ENCODE measurements at regions not wholly inside any gene's neighbourhood (a gene's known extent, or its start where the extent isn't known, plus 50 kb on each side); places are given as distances from the start of the nearest gene placed in this dataset.

DNA sequence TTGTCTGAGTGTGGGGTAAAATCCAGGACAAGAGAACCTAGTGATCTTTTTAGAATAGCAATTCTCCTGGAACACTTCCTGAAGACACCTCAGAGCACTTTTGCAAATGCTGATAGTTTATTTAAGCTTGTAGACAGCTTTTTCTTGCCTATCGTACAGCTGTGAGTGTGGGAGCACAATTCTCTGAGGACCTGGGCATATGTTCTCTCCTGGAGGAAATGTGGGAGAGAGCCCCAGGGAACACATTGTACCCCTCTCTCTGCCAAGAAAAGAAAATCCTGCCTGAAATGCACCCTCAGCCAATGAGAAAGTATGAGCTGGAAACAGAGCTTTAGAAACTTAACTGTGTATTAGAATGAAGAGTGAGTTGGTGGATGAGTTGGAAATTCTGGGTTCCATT, 308.3 kb upstream of the SEMA6D start:
- no peak overlapping the region for H3K27ac ChIP-seq
- FAIRE-seq = no peak
- no peaks in the 10 kb centered on the region for H3K9me3 ChIP-seq
- H3K4me3 ChIP-seq = no peak overlapping the region
- no peak for ATAC-seq
- ChIA-PET POLR2A (no interaction called here), CTCF (interaction anchor here (1.5 kb wide), 1 partner anchor 10 kb away, joined by 3 read pairs; no protein-coding TSS in a partner anchor)
- TF ChIP-seq NFE2L2 (conservative IDR thresholded peaks at IDR 0.05; ENCODE audit: low read length) (no peak), CHD4 (IDR thresholded peaks at IDR 0.05; ENCODE audit: borderline replicate concordance) (no peak), JUN (IDR thresholded peaks at IDR 0.05) (no peak), CEBPB (IDR thresholded peaks at IDR 0.05) (no peak), HOXB5 (CRISPR knock-in tag; IDR thresholded peaks at IDR 0.05) (no peak), ZSCAN20 (CRISPR knock-in tag; IDR thresholded peaks at IDR 0.05) (no peak), POLR2AphosphoS2 (conservative IDR thresholded peaks at IDR 0.05; ENCODE audit: low read length) (no peak), TFCP2L1 (CRISPR knock-in tag; IDR thresholded peaks at IDR 0.05) (no peak), TP53 (CRISPR knock-in tag; IDR thresholded peaks at IDR 0.05) (no peak), KDM5A (IDR thresholded peaks at IDR 0.05) (no peak), POLR2A (IDR thresholded peaks at IDR 0.05; ENCODE audit: low read length) (no peak), ZC3H11A (IDR thresholded peaks at IDR 0.05) (no peak)
- TF ChIP-seq, protein P1, sequence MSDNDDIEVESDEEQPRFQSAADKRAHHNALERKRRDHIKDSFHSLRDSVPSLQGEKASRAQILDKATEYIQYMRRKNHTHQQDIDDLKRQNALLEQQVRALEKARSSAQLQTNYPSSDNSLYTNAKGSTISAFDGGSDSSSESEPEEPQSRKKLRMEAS (IDR thresholded peaks at IDR 0.05) = no peak
- no peaks in the 10 kb centered on the region for H3K4me1 ChIP-seq
- 9% methylated on average over 1 of the region's 1 CpG for WGBS (ENCODE audit: missing lambda C conversion rate)
- no peak overlapping the region for H3K4me2 ChIP-seq
- DNase-seq (ENCODE audit: low read depth in 1 of 2, low spot score in 1 of 2) = no peak

DNA sequence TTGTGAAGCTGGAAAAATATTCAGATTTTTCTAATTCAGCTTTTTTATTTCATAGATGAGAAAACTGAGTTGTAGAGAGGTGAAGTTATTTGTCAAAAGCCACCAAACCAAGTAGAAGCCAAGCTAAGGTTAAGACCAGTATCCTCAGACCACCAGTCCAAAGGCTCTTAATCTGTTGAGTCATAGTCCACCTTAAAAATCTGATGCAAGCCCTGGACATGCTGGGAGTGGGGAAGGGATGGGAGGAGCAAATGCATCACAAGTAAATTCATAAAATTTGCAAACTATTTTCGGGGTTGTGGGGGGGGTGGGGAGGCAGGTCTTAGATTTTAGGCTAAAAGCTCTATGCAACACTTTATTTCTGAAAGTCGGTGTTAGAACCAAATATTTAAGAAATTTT, 307.7 kb upstream of the SEMA6D start:
- ChIA-PET CTCF (interaction anchor here (1.5 kb wide), 1 partner anchor 9 kb away, joined by 3 read pairs; no protein-coding TSS in a partner anchor), POLR2A (no interaction called here)
- ATAC-seq (no peak), FAIRE-seq (no peak), DNase-seq (ENCODE audit: low read depth in 1 of 2, low spot score in 1 of 2) (no peak)
- TF ChIP-seq, protein P2, sequence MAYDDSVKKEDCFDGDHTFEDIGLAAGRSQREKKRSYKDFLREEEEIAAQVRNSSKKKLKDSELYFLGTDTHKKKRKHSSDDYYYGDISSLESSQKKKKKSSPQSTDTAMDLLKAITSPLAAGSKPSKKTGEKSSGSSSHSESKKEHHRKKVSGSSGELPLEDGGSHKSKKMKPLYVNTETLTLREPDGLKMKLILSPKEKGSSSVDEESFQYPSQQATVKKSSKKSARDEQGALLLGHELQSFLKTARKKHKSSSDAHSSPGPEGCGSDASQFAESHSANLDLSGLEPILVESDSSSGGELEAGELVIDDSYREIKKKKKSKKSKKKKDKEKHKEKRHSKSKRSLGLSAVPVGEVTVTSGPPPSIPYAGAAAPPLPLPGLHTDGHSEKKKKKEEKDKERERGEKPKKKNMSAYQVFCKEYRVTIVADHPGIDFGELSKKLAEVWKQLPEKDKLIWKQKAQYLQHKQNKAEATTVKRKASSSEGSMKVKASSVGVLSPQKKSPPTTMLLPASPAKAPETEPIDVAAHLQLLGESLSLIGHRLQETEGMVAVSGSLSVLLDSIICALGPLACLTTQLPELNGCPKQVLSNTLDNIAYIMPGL (CRISPR knock-in tag; IDR thresholded peaks at IDR 0.05; ENCODE audit: borderline replicate concordance) = no peak
- TF ChIP-seq RCOR1 (IDR thresholded peaks at IDR 0.05; ENCODE audit: low read depth, low read length) (no peak), ESRRA (IDR thresholded peaks at IDR 0.05; ENCODE audit: borderline replicate concordance, low read length) (no peak), PHF8 (IDR thresholded peaks at IDR 0.05; ENCODE audit: borderline replicate concordance, low read depth) (no peak), NFE2L2 (conservative IDR thresholded peaks at IDR 0.05; ENCODE audit: low read length) (no peak), POLR2A (IDR thresholded peaks at IDR 0.05; ENCODE audit: low read length) (no peak)
- TF ChIP-seq, protein P3, sequence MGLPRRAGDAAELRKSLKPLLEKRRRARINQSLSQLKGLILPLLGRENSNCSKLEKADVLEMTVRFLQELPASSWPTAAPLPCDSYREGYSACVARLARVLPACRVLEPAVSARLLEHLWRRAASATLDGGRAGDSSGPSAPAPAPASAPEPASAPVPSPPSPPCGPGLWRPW (IDR thresholded peaks at IDR 0.05) = no peak
- Histone ChIP-seq H3K4me1 (no peaks in the 10 kb centered on the region), H3K9me3 (no peaks in the 10 kb centered on the region), H3K4me3 (no peak overlapping the region), H3K27ac (no peak overlapping the region), H3K4me2 (no peak overlapping the region)
- WGBS (ENCODE audit: missing lambda C conversion rate) = 0% methylated on average over 2 of the region's 2 CpGs

DNA sequence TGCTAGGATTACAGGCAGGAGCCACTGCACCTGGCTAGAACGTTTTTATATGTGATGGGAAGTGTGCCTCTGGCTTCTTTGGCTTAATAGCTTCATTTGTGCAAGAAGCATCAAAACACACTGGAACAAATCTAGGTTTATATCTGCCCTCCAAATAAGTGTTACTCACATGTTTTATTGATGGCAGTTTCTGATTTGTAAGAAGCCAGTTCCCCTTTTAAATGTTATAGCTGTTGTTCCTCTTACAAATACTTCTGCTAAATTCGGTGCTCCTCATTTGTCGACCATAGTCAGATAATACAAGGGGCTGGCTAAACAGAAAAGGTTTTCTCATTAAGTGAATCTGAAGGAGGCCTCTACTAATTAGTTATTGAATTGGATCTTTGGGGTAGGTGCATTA, 307.1 kb upstream of the SEMA6D start:
- ChIA-PET CTCF (no interaction called here), POLR2A (no interaction called here)
- 6% methylated on average over 3 of the region's 3 CpGs for WGBS (ENCODE audit: missing lambda C conversion rate)
- Histone ChIP-seq H3K27ac (no peak overlapping the region), H3K4me3 (no peak overlapping the region), H3K4me2 (no peak overlapping the region), H3K9me3 (no peaks in the 10 kb centered on the region), H3K4me1 (no peaks in the 10 kb centered on the region)
- FAIRE-seq (no peak), ATAC-seq (no peak), DNase-seq (ENCODE audit: low read depth in 1 of 2, low spot score in 1 of 2) (no peak)
- TF ChIP-seq, protein P4, sequence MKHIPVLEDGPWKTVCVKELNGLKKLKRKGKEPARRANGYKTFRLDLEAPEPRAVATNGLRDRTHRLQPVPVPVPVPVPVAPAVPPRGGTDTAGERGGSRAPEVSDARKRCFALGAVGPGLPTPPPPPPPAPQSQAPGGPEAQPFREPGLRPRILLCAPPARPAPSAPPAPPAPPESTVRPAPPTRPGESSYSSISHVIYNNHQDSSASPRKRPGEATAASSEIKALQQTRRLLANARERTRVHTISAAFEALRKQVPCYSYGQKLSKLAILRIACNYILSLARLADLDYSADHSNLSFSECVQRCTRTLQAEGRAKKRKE (CRISPR knock-in tag; IDR thresholded peaks at IDR 0.05; ENCODE audit: low read depth) = no peak
- TF ChIP-seq, protein P2 (CRISPR knock-in tag; IDR thresholded peaks at IDR 0.05; ENCODE audit: borderline replicate concordance) = no peak
- TF ChIP-seq, protein P3 (IDR thresholded peaks at IDR 0.05) = no peak
- TF ChIP-seq, protein P5, sequence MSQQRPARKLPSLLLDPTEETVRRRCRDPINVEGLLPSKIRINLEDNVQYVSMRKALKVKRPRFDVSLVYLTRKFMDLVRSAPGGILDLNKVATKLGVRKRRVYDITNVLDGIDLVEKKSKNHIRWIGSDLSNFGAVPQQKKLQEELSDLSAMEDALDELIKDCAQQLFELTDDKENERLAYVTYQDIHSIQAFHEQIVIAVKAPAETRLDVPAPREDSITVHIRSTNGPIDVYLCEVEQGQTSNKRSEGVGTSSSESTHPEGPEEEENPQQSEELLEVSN (IDR thresholded peaks at IDR 0.05; ENCODE audit: borderline replicate concordance, low read depth) = no peak
- TF ChIP-seq HEYL (CRISPR knock-in tag; IDR thresholded peaks at IDR 0.05) = no peak
- TF ChIP-seq PHF8 (IDR thresholded peaks at IDR 0.05; ENCODE audit: borderline replicate concordance, low read depth) = no peak
- TF ChIP-seq, protein P6, sequence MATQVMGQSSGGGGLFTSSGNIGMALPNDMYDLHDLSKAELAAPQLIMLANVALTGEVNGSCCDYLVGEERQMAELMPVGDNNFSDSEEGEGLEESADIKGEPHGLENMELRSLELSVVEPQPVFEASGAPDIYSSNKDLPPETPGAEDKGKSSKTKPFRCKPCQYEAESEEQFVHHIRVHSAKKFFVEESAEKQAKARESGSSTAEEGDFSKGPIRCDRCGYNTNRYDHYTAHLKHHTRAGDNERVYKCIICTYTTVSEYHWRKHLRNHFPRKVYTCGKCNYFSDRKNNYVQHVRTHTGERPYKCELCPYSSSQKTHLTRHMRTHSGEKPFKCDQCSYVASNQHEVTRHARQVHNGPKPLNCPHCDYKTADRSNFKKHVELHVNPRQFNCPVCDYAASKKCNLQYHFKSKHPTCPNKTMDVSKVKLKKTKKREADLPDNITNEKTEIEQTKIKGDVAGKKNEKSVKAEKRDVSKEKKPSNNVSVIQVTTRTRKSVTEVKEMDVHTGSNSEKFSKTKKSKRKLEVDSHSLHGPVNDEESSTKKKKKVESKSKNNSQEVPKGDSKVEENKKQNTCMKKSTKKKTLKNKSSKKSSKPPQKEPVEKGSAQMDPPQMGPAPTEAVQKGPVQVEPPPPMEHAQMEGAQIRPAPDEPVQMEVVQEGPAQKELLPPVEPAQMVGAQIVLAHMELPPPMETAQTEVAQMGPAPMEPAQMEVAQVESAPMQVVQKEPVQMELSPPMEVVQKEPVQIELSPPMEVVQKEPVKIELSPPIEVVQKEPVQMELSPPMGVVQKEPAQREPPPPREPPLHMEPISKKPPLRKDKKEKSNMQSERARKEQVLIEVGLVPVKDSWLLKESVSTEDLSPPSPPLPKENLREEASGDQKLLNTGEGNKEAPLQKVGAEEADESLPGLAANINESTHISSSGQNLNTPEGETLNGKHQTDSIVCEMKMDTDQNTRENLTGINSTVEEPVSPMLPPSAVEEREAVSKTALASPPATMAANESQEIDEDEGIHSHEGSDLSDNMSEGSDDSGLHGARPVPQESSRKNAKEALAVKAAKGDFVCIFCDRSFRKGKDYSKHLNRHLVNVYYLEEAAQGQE (IDR thresholded peaks at IDR 0.05) = no peak
- TF ChIP-seq ZSCAN20 (CRISPR knock-in tag; IDR thresholded peaks at IDR 0.05) = no peak
- no peak for TF ChIP-seq HOXB5 (CRISPR knock-in tag; IDR thresholded peaks at IDR 0.05)
- TF ChIP-seq JUN (IDR thresholded peaks at IDR 0.05) = no peak
- TF ChIP-seq NFE2L2 (conservative IDR thresholded peaks at IDR 0.05; ENCODE audit: low read length) = no peak

Data from A549 (cell line).